DOHH2 (cell line): ENCODE measurements at regions not wholly inside any gene's neighbourhood (a gene's known extent, or its start where the extent isn't known, plus 50 kb on each side); places are given as distances from the start of the nearest gene placed in this dataset.

Source experiments
- H3F3A ChIP-seq: fragments of 200-600 bp; sonication (generic), shearing (Covaris generic); 2 replicates; pipeline ENCODE4 v1.6.0; 2016; ENCODE audit warnings: antibody characterized with exemption, mild to moderate bottlenecking; ENCODE audit not compliant: control insufficient read depth, insufficient read depth
- H3K27ac ChIP-seq: fragments of 200-600 bp; sonication (generic); 2 replicates; pipeline ENCODE4 v1.5.1; 2014; ENCODE audit warnings: low read depth, mild to moderate bottlenecking, low read length, moderate library complexity
- H3K27me3 ChIP-seq: fragments of 200-600 bp; sonication (generic); 2 replicates; pipeline ENCODE4 v1.6.1; 2014; ENCODE audit warnings: mild to moderate bottlenecking, low read length, mixed read lengths; ENCODE audit not compliant: control insufficient read depth
- H3K36me3 ChIP-seq: fragments of 200-600 bp; sonication (generic); 2 replicates; pipeline ENCODE4 v1.6.1; 2014; ENCODE audit warnings: mild to moderate bottlenecking, low read length, moderate library complexity, mixed read lengths; ENCODE audit not compliant: control insufficient read depth
- H3K4me1 ChIP-seq: fragments of 200-600 bp; sonication (generic); 2 replicates; pipeline ENCODE4 v1.6.1; 2014; ENCODE audit warnings: mild to moderate bottlenecking, low read length, mixed read lengths; ENCODE audit not compliant: control insufficient read depth
- H3K4me2 ChIP-seq: fragments of 200-600 bp; sonication (generic); 2 replicates; pipeline ENCODE4 v1.6.0; 2014; ENCODE audit warnings: mild to moderate bottlenecking, low read length, moderate library complexity
- H3K4me3 ChIP-seq: fragments of 200-600 bp; sonication (generic); 2 replicates; pipeline ENCODE4 v1.5.1; 2014; ENCODE audit warnings: mild to moderate bottlenecking, low read length, mixed read lengths
- H3K79me2 ChIP-seq: fragments of 200-600 bp; sonication (generic); 2 replicates; pipeline ENCODE4 v1.6.1; 2014; ENCODE audit warnings: mild to moderate bottlenecking, low read length, mixed read lengths; ENCODE audit not compliant: control insufficient read depth
- H3K9me2 ChIP-seq: fragments of 200-600 bp; sonication (generic); replicated peaks from 2 replicates; pipeline ENCODE4 v1.6.1; 2014; ENCODE audit warnings: mild to moderate bottlenecking, low read length, mixed read lengths; ENCODE audit not compliant: control insufficient read depth
- H3K9me3 ChIP-seq: fragments of 200-600 bp; sonication (generic); 2 replicates; pipeline ENCODE4 v1.6.1; 2014; ENCODE audit warnings: antibody characterized with exemption, low read length, mixed read lengths; ENCODE audit not compliant: control insufficient read depth, insufficient read depth
- H4K20me1 ChIP-seq: fragments of 200-600 bp; sonication (generic); 2 replicates; pipeline ENCODE4 v1.6.0; 2014; ENCODE audit warnings: low read depth, mild to moderate bottlenecking, antibody characterized with exemption, low read length, moderate library complexity; ENCODE audit not compliant: control insufficient read depth, insufficient read depth
- EZH2phosphoT487 ChIP-seq: fragments of 200-600 bp; sonication (generic); IDR thresholded peaks from 2 replicates; pipeline ENCODE4 v1.6.1; 2017; ENCODE audit warnings: borderline replicate concordance, mild to moderate bottlenecking, antibody characterized with exemption, low read length, moderate library complexity, mixed read lengths
- TF ChIP-seq, protein P1 (sequence below): fragments of 200-600 bp; sonication (generic); IDR thresholded peaks from one replicate; pipeline ENCODE4 v1.5.1; 2014; ENCODE audit warnings: antibody characterized with exemption, mild to moderate bottlenecking, low read depth, low read length; ENCODE audit not compliant: poor library complexity, severe bottlenecking

DNA sequence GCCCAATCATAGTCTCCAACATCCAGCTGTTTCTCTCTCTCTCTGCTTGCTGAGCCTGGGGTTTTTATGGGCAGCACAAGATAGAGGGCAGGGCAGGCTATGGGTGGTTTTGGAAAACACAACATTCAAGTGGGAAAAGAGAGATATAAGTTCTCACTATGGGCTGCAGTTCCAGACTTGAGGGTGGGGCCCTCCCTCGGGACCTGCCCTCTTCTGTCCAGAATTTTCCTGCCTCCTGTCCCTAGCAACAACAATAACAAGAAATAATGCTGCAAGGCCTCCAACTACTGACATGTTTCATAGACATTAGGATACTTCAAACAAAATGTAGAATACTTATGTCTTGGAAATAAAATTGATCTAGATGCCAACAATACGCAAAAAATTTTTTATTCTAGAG, 107.8 kb downstream of the C18orf54 start:
- TF ChIP-seq, protein P1, sequence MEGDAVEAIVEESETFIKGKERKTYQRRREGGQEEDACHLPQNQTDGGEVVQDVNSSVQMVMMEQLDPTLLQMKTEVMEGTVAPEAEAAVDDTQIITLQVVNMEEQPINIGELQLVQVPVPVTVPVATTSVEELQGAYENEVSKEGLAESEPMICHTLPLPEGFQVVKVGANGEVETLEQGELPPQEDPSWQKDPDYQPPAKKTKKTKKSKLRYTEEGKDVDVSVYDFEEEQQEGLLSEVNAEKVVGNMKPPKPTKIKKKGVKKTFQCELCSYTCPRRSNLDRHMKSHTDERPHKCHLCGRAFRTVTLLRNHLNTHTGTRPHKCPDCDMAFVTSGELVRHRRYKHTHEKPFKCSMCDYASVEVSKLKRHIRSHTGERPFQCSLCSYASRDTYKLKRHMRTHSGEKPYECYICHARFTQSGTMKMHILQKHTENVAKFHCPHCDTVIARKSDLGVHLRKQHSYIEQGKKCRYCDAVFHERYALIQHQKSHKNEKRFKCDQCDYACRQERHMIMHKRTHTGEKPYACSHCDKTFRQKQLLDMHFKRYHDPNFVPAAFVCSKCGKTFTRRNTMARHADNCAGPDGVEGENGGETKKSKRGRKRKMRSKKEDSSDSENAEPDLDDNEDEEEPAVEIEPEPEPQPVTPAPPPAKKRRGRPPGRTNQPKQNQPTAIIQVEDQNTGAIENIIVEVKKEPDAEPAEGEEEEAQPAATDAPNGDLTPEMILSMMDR, result no peak
- no peak for TF ChIP-seq EZH2phosphoT487
- no peaks in the 10 kb centered on the region for H3K79me2 ChIP-seq

DNA sequence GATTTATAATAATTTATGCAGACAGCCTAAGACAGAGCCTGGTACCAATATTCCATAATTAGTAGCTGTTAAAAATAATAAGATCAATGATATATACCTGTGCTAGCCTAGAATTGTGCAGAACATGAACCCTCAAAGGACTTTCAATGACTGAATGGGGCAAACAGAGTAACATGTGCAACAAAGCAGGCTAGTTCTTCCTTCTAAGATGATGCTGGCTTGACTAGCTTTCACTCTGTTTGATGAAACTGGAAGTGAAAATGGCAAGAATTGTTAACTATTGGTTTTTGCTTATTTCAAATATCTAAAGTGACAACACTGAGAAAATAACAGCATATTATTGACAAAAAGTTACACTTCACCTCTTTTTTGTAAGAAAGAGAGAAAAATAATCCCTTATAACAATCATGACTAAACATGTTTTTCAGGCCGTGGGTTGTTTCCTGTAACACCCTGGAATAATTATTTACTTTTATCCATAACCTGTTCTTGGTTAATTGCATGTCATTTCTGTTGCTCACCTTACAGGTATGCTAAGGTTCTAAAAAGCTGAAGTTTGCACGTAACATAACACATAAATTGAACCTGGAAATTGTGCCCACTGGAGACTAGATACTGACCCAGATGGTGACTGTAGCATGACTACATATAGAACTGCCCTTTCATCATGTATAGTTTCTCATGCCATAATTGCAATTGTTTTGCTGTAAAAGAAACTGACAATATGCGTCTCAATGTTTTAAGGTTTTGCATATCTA, 108.7 kb downstream of the C18orf54 start:
- TF ChIP-seq, protein P1, result no peak
- no peak for TF ChIP-seq EZH2phosphoT487
- no peak overlapping the region for H3K27ac ChIP-seq
- H3F3A ChIP-seq, result no peaks in the 10 kb centered on the region
- no peaks in the 10 kb centered on the region for H3K36me3 ChIP-seq
- no peaks in the 10 kb centered on the region for H4K20me1 ChIP-seq
- no peaks in the 10 kb centered on the region for H3K27me3 ChIP-seq
- H3K4me1 ChIP-seq, result no peaks in the 10 kb centered on the region
- H3K9me3 ChIP-seq, result peaks cover 5% of the 10 kb centered on the region; the same call in 1 of the 2 replicates
- H3K79me2 ChIP-seq, result no peaks in the 10 kb centered on the region
- H3K9me2 ChIP-seq, result no peaks in the 10 kb centered on the region
- no peak overlapping the region for H3K4me3 ChIP-seq
- no peak overlapping the region for H3K4me2 ChIP-seq

More for the DNA sequence above, 107.8 kb downstream of the C18orf54 start:
- Histone ChIP-seq H4K20me1 (no peaks in the 10 kb centered on the region), H3F3A (no peaks in the 10 kb centered on the region), H3K9me3 (peaks cover 5% of the 10 kb centered on the region; the same call in 1 of the 2 replicates), H3K4me2 (no peak overlapping the region), H3K4me1 (no peaks in the 10 kb centered on the region), H3K27ac (no peak overlapping the region), H3K9me2 (no peaks in the 10 kb centered on the region), H3K4me3 (no peak overlapping the region), H3K36me3 (no peaks in the 10 kb centered on the region), H3K27me3 (no peaks in the 10 kb centered on the region)

DNA sequence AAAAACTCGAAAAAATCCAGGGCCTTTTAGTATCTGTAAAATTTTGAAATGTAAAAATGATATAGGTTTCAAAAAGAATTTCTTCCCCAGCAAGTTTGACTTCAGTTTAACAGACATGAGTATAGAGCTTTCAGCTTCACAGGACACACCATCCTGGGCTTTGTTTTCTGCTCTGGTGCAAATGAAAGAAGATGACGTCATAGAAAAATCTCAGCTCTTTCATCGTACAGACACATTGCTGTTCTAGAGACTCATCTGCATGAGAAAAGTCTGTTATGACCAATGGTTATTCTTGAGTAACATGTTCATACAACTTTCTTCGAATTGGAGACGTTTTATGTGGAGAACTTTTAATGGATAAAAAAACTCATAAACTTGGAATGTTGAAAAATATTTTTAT, 111.7 kb upstream of the DYNAP start:
- no peak overlapping the region for H3K27ac ChIP-seq
- TF ChIP-seq, protein P1, result no peak
- no peak for TF ChIP-seq EZH2phosphoT487
- no peaks in the 10 kb centered on the region for H3K79me2 ChIP-seq
- no peaks in the 10 kb centered on the region for H4K20me1 ChIP-seq
- no peaks in the 10 kb centered on the region for H3K9me2 ChIP-seq
- H3K27me3 ChIP-seq, result peaks cover 2% of the 10 kb centered on the region; the same call in 1 of the 2 replicates
- H3K36me3 ChIP-seq, result no peaks in the 10 kb centered on the region
- H3F3A ChIP-seq, result no peaks in the 10 kb centered on the region
- H3K4me1 ChIP-seq, result no peaks in the 10 kb centered on the region
- H3K4me2 ChIP-seq, result no peak overlapping the region
- H3K4me3 ChIP-seq, result no peak overlapping the region
- H3K9me3 ChIP-seq, result no peaks in the 10 kb centered on the region
